GM12872 (cell line): ENCODE measurements at regions not wholly inside any gene's neighbourhood (a gene's known extent, or its start where the extent isn't known, plus 50 kb on each side); places are given as distances from the start of the nearest gene placed in this dataset.

ENCODE experiments used
- CTCF ChIP-seq: IDR thresholded peaks from 3 replicates; pipeline ENCODE4 v1.5.1; 2011; ENCODE audit warnings: low read depth, mild to moderate bottlenecking, low read length, moderate library complexity; ENCODE audit not compliant: insufficient read depth

GRCh38 chr1:115401676-115402075 lies 63.6 kb upstream of the NGF start:
- TF ChIP-seq CTCF = no peak

GRCh38 chr1:115400891-115401290 lies 62.8 kb upstream of the NGF start:
- TF ChIP-seq CTCF = no peak

GRCh38 chr1:115400426-115400825 lies 62.4 kb upstream of the NGF start:
- TF ChIP-seq CTCF = no peak

- TF ChIP-seq CTCF = no peak
Measured at GRCh38 chr1:115398745-115399144, 60.7 kb upstream of the NGF start.
